Endothelial cell (in vitro differentiated cells): ENCODE measurements at regions not wholly inside any gene's neighbourhood (a gene's known extent, or its start where the extent isn't known, plus 50 kb on each side); places are given as distances from the start of the nearest gene placed in this dataset.

Experiments
- DNase-seq: peaks from one replicate; pipeline ENCODE4 v3.0.0; 2021; ENCODE audit warnings: low spot score
- H3K27ac Mint-ChIP-seq: one replicate; pipeline ENCODE4 v1.8.0; 2021; ENCODE audit warnings: mixed read lengths, inconsistent platforms; ENCODE audit not compliant: unreplicated experiment
- H3K27me3 Mint-ChIP-seq: one replicate; pipeline ENCODE4 v1.8.0; 2021; ENCODE audit warnings: mild to moderate bottlenecking, moderate library complexity, mixed read lengths, inconsistent platforms; ENCODE audit not compliant: unreplicated experiment
- H3K36me3 Mint-ChIP-seq: one replicate; pipeline ENCODE4 v1.8.0; 2021; ENCODE audit warnings: mild to moderate bottlenecking, low read depth, mixed read lengths, inconsistent platforms; ENCODE audit not compliant: unreplicated experiment
- H3K4me1 Mint-ChIP-seq: one replicate; pipeline ENCODE4 v1.8.0; 2021; ENCODE audit warnings: mild to moderate bottlenecking, mixed read lengths, inconsistent platforms; ENCODE audit not compliant: unreplicated experiment
- H3K4me3 Mint-ChIP-seq: one replicate; pipeline ENCODE4 v1.8.0; 2021; ENCODE audit warnings: mild to moderate bottlenecking, mixed read lengths, inconsistent platforms; ENCODE audit not compliant: unreplicated experiment
- H3K9me3 Mint-ChIP-seq: one replicate; pipeline ENCODE4 v1.8.0; 2021; ENCODE audit warnings: mixed read lengths, inconsistent platforms; ENCODE audit not compliant: unreplicated experiment
- TF ChIP-seq, protein P1 (sequence below): fragments of 200-600 bp; sonication (generic); IDR thresholded peaks from one replicate; pipeline ENCODE4 v1.5.0; 2021; ENCODE audit warnings: antibody characterized with exemption; ENCODE audit not compliant: unreplicated experiment

DNA sequence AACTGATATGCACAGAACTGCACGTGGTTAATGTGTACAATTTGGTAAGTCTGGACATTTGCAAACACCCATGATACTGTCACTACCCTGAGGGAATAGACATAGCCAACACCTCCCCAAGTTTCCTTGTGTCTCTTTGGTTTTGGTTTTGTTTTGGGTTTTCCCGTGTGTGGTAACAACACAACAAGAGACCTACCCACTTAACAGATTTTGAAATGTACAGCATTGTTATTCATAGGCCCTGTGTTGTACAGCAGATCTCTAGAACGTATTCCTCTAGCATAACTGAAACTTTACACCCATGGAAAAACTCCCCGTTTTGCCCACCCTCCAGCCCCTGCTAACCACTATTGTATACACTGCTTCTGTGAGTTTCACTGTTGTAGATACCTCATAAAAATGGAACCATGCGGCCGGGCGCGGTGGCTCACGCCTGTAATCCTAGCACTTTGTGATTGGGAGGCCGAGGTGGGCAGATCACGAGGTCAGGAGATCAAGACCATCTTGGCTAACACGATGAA lies 76.3 kb upstream of the TBC1D3K start:
- H3K9me3 Mint-ChIP-seq, result no peaks in the 10 kb centered on the region
- no peak overlapping the region for H3K27ac Mint-ChIP-seq
- no peak overlapping the region for H3K4me3 Mint-ChIP-seq
- peaks cover 3% of the 10 kb centered on the region for H3K36me3 Mint-ChIP-seq
- peaks cover 2% of the 10 kb centered on the region for H3K4me1 Mint-ChIP-seq
- no peak for DNase-seq
- TF ChIP-seq, protein P1, sequence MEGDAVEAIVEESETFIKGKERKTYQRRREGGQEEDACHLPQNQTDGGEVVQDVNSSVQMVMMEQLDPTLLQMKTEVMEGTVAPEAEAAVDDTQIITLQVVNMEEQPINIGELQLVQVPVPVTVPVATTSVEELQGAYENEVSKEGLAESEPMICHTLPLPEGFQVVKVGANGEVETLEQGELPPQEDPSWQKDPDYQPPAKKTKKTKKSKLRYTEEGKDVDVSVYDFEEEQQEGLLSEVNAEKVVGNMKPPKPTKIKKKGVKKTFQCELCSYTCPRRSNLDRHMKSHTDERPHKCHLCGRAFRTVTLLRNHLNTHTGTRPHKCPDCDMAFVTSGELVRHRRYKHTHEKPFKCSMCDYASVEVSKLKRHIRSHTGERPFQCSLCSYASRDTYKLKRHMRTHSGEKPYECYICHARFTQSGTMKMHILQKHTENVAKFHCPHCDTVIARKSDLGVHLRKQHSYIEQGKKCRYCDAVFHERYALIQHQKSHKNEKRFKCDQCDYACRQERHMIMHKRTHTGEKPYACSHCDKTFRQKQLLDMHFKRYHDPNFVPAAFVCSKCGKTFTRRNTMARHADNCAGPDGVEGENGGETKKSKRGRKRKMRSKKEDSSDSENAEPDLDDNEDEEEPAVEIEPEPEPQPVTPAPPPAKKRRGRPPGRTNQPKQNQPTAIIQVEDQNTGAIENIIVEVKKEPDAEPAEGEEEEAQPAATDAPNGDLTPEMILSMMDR, result no peak
- peaks cover 13% of the 10 kb centered on the region for H3K27me3 Mint-ChIP-seq

DNA sequence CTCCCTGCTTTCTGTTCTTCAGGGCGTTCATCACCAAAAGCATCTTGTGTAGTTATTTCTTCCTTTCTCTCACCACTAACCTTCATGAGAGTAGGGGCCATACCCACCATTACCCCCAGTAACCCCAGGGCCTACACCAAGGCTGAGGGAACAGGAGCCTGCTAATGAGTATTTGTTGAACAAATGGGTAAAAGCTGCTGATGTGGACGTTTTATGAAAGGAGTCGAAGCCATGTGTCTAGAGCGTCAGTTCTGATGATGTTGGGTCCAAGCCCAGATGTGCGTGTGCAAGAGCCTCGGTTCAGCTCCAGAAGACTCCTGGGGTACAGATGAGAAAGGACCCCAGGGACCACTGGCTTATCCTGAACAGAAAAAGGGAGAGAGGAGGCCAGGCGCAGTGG lies 77.1 kb upstream of the TBC1D3K start:
- Mint-ChIP-seq H3K9me3 (no peaks in the 10 kb centered on the region), H3K4me1 (peaks cover 2% of the 10 kb centered on the region), H3K36me3 (peaks cover 3% of the 10 kb centered on the region), H3K27ac (no peak overlapping the region), H3K4me3 (no peak overlapping the region), H3K27me3 (peaks cover 14% of the 10 kb centered on the region)
- no peak for DNase-seq
- TF ChIP-seq, protein P1, result no peak

DNA sequence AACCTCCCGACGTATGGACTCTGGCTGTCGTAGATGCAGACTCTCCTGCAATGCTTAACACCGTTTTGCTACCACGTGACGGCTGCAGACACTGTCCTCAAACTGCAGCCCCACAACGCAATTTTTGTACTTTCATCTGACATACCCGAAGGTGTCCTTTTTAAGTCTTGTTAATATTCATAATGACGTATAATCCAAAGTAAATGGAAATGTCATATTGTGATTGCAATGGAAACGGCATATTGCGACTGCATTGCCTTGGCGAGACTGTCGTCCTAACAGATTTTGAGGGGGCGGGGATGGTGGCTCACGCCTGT lies 79.3 kb upstream of the TBC1D3K start:
- H3K9me3 Mint-ChIP-seq, result no peaks in the 10 kb centered on the region
- H3K36me3 Mint-ChIP-seq, result peaks cover 3% of the 10 kb centered on the region
- no peak for DNase-seq
- peaks cover 14% of the 10 kb centered on the region for H3K27me3 Mint-ChIP-seq
- no peak overlapping the region for H3K4me3 Mint-ChIP-seq
- H3K27ac Mint-ChIP-seq, result no peak overlapping the region
- H3K4me1 Mint-ChIP-seq, result peaks cover 4% of the 10 kb centered on the region
- TF ChIP-seq, protein P1, result no peak

DNA sequence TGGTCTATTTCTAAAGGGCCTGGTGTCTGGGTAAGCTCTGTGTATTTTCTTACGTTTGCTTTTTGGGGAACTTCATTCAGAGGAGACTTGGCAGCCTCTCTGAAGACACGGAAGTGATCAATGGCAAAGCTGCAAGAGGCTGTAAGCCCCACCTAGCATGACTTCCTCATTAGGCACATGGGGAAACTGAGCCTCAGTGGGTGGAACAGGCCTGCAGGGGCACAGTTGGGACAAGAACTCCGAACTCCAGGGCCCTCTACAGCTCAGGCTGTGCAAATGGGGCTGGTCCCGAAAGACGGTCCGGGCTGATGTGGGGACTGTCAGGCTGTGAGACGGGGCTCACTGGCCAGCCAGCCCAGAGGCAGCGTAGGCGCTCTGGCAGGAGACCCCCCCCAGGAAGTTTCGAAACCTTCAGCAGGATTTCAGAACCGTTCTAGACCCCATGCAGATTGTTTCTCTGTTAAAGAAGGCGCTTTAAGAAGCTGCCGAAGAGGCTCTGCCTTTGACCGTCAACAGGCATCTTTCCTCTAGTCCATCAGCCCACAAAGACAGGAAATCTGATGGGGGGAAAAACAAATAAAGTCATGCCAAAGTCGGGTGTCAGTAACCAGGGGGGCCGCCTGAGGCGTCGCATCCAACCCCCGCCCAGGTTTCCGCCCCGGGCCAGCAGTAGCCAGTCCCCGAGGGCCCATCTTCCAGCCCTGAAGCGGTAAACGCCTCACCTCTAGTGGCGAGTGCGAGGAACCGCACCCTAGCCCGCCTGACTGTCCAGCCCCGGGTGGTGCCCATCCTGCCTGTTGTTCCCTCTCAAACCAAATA lies 79.8 kb upstream of the TBC1D3K start:
- peak; percentile 82 for DNase-seq
- peaks cover 3% of the 10 kb centered on the region for H3K36me3 Mint-ChIP-seq

DNA sequence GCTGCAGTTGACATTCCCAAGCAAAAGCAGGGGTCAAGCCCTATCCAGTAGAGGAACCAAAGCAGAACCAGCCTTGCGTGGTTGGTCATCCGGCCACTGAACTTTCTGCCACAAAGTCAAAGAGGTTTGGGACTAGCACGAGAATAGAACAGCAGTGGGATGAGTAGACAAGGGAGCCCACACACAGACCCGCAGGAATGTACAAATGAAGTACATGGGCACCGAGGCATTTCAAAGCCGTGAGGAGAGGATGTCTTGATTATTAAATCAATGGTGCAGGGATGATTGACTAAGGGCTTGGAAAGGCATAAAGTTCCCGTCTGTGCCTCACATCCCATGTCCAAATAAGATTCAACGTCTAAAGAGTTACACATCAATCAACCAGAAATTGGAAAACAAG lies 81.8 kb upstream of the TBC1D3K start:
- TF ChIP-seq, protein P1, result no peak
- peaks cover 4% of the 10 kb centered on the region for H3K4me1 Mint-ChIP-seq
- H3K36me3 Mint-ChIP-seq, result peaks cover 3% of the 10 kb centered on the region
- no peak for DNase-seq
- no peak overlapping the region for H3K27ac Mint-ChIP-seq
- H3K4me3 Mint-ChIP-seq, result no peak overlapping the region
- peaks cover 16% of the 10 kb centered on the region for H3K27me3 Mint-ChIP-seq
- no peaks in the 10 kb centered on the region for H3K9me3 Mint-ChIP-seq

More for the DNA sequence above, 79.8 kb upstream of the TBC1D3K start:
- H3K27me3 Mint-ChIP-seq, result peaks cover 14% of the 10 kb centered on the region
- peaks cover 4% of the 10 kb centered on the region for H3K4me1 Mint-ChIP-seq
- TF ChIP-seq, protein P1, result peak; percentile 87
- no peaks in the 10 kb centered on the region for H3K9me3 Mint-ChIP-seq
- H3K27ac Mint-ChIP-seq, result no peak overlapping the region
- no peak overlapping the region for H3K4me3 Mint-ChIP-seq
